ENCODE measurements at regions not wholly inside any gene's neighbourhood (a gene's known extent, or its start where the extent isn't known, plus 50 kb on each side); places are given as distances from the start of the nearest gene placed in this dataset.

- TF ChIP-seq EP300 (IDR thresholded peaks at IDR 0.05; ENCODE audit: borderline replicate concordance) (no peak), CREB1 (IDR thresholded peaks at IDR 0.05; ENCODE audit: low read depth) (no peak), RAD21 (IDR thresholded peaks at IDR 0.05; ENCODE audit: low read depth) (no peak), YY1 (IDR thresholded peaks at IDR 0.05; ENCODE audit: low read depth) (no peak), TCF12 (IDR thresholded peaks at IDR 0.05; ENCODE audit: low read depth) (no peak), MAX (IDR thresholded peaks at IDR 0.05) (no peak), FOXM1 (IDR thresholded peaks at IDR 0.05; ENCODE audit: borderline replicate concordance, low read depth) (no peak), TAF1 (IDR thresholded peaks at IDR 0.05; ENCODE audit: low read depth) (no peak)
These were observed 208.4 kb upstream of the IRX5 start for GRCh38 chr16:54722210-54722676.
